ENCODE measurements at regions not wholly inside any gene's neighbourhood (a gene's known extent, or its start where the extent isn't known, plus 50 kb on each side); places are given as distances from the start of the nearest gene placed in this dataset.

DNA sequence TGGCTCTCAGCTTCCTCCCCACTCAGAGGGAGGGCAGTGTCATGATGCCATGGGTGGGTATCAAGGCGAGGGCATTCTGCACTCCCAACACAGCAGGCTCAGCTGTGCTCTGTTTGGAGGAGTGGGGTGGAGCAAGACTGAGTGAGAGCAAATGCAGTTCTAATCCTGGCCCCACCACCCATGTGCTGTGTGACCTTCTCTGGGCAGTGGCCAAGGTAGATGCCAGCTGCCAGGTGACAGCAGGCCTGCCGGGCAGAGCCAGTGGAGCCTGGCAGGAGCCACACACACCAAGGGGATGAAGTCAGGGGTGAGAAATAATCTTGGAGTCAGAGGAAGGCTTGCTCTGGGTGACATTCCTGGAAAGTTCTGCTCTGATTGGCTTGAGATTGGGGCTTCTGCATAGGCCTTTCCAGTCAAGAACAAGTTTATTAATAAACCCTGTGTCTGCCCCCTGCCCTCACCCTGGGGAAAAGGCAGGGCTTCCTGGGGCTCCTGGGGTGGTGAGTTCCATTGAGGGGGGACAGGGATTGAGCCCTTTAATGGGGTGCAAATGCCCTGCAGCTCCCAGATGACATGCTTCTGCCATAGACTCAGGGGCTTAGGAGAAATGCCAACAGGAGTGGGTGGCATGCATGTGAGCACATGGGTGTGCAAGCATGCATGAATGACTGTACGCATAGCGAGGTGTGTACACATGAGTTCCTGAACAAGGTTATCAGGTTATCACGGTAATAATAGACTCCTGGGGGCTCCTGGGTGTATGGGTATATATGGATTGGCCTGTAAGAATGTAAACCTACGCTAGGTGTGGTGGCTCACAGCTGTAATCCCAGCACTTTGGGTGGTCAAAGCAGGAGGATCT lies 134.2 kb downstream of the MRPL14 start:
- no peak for DNase-seq (ENCODE audit: low spot score)
- intact Hi-C loops (cut with DNase I), result no loop called here
- no peaks in the 10 kb centered on the region for H3K4me1 ChIP-seq (replicated peaks)
- TF ChIP-seq, protein P1, sequence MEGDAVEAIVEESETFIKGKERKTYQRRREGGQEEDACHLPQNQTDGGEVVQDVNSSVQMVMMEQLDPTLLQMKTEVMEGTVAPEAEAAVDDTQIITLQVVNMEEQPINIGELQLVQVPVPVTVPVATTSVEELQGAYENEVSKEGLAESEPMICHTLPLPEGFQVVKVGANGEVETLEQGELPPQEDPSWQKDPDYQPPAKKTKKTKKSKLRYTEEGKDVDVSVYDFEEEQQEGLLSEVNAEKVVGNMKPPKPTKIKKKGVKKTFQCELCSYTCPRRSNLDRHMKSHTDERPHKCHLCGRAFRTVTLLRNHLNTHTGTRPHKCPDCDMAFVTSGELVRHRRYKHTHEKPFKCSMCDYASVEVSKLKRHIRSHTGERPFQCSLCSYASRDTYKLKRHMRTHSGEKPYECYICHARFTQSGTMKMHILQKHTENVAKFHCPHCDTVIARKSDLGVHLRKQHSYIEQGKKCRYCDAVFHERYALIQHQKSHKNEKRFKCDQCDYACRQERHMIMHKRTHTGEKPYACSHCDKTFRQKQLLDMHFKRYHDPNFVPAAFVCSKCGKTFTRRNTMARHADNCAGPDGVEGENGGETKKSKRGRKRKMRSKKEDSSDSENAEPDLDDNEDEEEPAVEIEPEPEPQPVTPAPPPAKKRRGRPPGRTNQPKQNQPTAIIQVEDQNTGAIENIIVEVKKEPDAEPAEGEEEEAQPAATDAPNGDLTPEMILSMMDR (IDR thresholded peaks at IDR 0.05), result no peak
- TF ChIP-seq POLR2A (IDR thresholded peaks at IDR 0.05) (no peak), POLR2AphosphoS5 (IDR thresholded peaks at IDR 0.05) (no peak)
- H3K4me3 ChIP-seq, result no peak overlapping the region
- H3K36me3 ChIP-seq, result no peaks in the 10 kb centered on the region
- 85% methylated on average over 6 of the region's 6 CpGs for WGBS
- H3K27me3 ChIP-seq (replicated peaks; ENCODE audit: insufficient read depth), result peaks cover 2% of the 10 kb centered on the region
- H3K27ac ChIP-seq, result no peak overlapping the region
- H3K9me3 ChIP-seq, result no peaks in the 10 kb centered on the region

DNA sequence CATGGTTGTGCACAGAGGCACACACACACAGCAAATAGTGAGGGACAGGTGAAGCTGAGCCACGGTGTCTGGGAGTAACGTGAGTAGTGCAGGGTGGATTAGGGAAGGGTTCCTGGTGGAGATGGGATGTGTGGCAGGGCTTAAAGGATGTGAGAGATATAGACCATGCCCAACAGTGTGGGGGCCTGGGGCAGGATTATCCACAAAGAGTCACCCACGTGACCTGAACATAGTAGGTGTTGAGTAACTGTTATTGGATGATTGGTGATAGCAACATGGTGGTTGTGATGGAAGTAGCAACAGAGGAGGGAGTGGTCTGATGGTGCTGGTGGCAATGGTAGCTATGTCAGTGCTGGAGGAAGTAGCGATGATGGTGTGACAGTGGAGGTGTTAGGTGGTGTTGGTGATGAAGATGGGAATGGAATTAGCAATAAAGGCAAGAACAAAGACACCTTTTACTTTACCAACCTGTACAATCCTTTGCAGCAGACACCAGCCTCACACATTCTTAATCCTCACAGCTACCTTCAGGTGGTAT lies 135.1 kb downstream of the MRPL14 start:
- no peaks in the 10 kb centered on the region for H3K4me1 ChIP-seq (replicated peaks)
- intact Hi-C loops (cut with DNase I), result no loop called here
- no peak overlapping the region for H3K27ac ChIP-seq
- peaks cover 2% of the 10 kb centered on the region for H3K27me3 ChIP-seq (replicated peaks; ENCODE audit: insufficient read depth)
- H3K4me3 ChIP-seq, result no peak overlapping the region
- H3K9me3 ChIP-seq, result no peaks in the 10 kb centered on the region
- no peaks in the 10 kb centered on the region for H3K36me3 ChIP-seq
- 87% methylated on average over 4 of the region's 4 CpGs for WGBS
- TF ChIP-seq POLR2A (IDR thresholded peaks at IDR 0.05) (no peak), POLR2AphosphoS5 (IDR thresholded peaks at IDR 0.05) (no peak)
- TF ChIP-seq, protein P1 (IDR thresholded peaks at IDR 0.05), result no peak
- no peak for DNase-seq (ENCODE audit: low spot score)

- no peak for TF ChIP-seq POLR2A (IDR thresholded peaks at IDR 0.05)
- TF ChIP-seq POLR2AphosphoS5 (IDR thresholded peaks at IDR 0.05), result no peak
- TF ChIP-seq, protein P1 (IDR thresholded peaks at IDR 0.05), result no peak
- H3K4me3 ChIP-seq, result no peak overlapping the region
- 61% methylated on average over 18 of the region's 18 CpGs for WGBS
- DNase-seq (ENCODE audit: low spot score), result no peak
- no peaks in the 10 kb centered on the region for H3K36me3 ChIP-seq
- H3K27ac ChIP-seq, result no peak overlapping the region
- peaks cover 2% of the 10 kb centered on the region for H3K27me3 ChIP-seq (replicated peaks; ENCODE audit: insufficient read depth)
- H3K9me3 ChIP-seq, result no peaks in the 10 kb centered on the region
- no peaks in the 10 kb centered on the region for H3K4me1 ChIP-seq (replicated peaks)
- intact Hi-C loops (cut with DNase I), result no loop called here
These were observed 136.3 kb downstream of the MRPL14 start for GRCh38 chr6:43990627-43991619.

- Histone ChIP-seq H3K4me3 (no peak overlapping the region), H3K9me3 (no peaks in the 10 kb centered on the region), H3K36me3 (no peaks in the 10 kb centered on the region), H3K27me3 (replicated peaks; ENCODE audit: insufficient read depth) (peaks cover 2% of the 10 kb centered on the region), H3K4me1 (replicated peaks) (no peaks in the 10 kb centered on the region), H3K27ac (no peak overlapping the region)
- intact Hi-C loops (cut with DNase I), result no loop called here
- TF ChIP-seq, protein P1 (IDR thresholded peaks at IDR 0.05), result no peak
- TF ChIP-seq POLR2A (IDR thresholded peaks at IDR 0.05) (no peak), POLR2AphosphoS5 (IDR thresholded peaks at IDR 0.05) (no peak)
- WGBS, result 34% methylated on average over 9 of the region's 9 CpGs
- no peak for DNase-seq (ENCODE audit: low spot score)
These were observed 137.0 kb downstream of the MRPL14 start for GRCh38 chr6:43990275-43990626.

Measured in prostate gland (tissue), 2 donors.